Medulla oblongata (tissue), 1 donor: ENCODE measurements at regions not wholly inside any gene's neighbourhood (a gene's known extent, or its start where the extent isn't known, plus 50 kb on each side); places are given as distances from the start of the nearest gene placed in this dataset.
"Not testable (repeated sequence)": the region's sequence is repeated elsewhere in the genome, so short reads cannot be mapped to it uniquely, and the experiment has no call there.

Experiments used
- DNase-seq: peaks from one replicate; pipeline ENCODE4 v3.0.0-alpha.2; 2015; ENCODE audit errors: extremely low spot score

DNA sequence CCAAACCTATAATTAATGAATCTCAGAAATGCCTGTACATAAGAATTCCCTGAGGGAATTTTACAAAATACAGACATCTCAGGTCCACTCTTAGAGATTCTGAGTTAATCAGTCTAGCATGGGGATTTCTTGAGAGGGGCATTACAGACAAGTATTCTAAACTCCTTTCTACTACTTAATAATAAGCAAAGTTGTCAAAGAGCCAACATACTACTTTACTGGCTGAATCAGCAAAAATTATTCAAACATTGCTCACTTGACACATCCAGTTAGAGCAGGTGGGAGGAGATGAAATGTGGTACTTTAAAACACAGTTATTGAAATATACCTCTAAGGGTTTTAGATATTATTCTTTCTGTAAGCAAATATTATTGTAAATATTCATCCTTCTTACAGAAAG lies 1164.7 kb downstream of the CDY2B start:
- no peak for DNase-seq

DNA sequence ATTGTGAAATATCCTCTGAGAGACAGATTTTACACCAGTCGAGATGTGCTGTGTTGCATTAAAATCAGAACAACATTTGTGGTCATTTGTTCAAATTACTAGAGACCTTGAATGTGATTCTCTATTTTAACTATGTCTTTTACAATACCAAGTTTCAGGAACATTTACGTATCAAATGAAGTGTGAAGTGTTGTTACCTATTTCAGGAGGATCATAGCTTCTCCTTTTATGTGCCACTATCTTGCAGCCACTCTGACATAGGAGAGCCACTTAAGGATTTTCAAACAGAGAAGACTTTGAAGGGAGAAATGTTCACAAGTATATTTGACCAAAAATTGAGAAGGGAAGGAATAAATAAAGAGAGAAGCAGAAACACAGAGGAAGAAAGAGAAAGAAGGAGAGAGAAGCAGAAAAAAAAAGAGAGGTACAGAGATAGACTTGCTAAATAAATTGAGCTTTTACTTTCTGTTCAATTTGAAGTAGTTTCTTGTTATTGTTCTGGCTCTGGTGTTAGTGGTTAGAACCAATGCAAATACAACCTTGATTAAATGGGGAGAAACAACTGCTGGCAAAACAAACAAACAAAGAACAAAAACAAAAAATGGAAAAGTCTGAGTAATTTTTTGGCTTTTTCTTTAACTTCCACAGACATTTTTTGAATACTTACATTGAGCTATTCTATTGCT lies 1206.8 kb downstream of the CDY2B start:
- no peak for DNase-seq

DNA sequence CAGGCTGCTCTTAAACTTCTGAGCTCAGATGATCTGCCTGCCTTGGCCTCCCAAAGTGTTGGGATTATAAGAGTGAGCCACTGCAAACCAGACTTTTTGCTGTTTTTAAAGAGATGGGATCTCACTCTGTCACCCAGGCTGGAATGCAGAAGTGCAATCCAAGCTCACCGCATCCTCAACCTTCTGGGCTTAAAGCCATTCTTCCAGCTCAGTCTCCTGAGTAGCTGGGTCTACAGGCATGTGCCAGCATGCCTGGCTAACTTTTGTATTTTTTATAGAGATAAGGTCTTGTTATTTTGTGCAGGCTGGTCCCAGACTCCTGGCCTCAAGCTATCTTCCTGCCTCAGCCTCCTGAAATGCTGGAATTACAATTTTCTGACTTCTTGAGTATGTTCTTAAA lies 1211.6 kb downstream of the CDY2B start:
- DNase-seq: no peak

DNA sequence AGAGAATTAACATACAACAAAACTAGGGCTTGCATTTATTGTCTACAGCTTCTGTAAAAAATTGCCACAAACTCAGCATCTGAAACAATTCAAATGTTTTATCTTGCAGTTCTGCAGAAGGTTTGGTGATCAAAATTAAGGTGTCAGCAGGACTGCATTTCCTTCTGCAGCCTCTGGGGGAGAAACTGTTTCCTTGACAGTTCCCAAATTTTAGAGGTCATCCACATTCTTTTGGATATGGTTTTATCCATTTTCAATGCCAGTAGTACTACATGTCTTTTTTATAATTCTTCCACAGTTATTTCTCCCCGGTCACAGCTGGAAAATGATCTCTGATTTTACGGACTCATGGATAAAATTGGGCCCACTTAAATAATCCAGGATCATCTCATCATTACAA lies 1217.3 kb downstream of the CDY2B start:
- no peak for DNase-seq

DNA sequence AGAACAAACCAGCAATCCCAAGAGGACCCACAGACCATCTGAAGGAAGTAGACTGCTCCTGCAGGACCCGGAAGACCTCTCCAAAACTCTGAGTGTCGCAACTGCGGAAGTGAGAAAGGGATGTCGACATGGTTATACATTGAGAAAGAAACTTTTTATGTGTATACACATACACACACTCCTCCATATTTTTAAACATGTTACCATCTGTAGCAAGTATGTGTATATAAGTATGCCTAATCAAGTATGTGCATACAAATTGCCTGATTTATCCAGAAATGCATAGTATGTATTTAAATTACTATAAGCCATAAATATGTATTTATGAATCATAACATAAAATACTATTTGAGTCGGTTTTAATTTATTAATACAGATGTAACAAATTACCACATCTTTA lies 1220.7 kb downstream of the CDY2B start:
- no peak for DNase-seq

DNA sequence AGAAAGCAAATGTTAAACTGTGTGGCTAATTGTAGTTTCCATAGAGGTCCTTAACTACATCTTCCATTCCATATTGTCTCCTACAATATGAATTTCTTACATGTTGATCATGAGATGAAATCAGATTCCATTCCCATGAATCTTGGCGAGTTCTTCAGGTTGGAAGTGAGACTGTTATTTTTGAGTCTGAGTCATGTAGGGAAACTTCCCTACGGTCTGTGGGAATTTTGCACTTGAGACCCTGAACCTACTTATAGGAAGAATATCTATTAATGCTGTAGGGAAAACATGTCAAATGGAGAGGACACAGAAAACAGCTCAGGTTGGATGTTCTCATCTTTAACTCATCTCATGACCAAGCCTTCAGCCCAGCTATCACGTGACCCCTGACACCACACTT lies 1226.0 kb downstream of the CDY2B start:
- DNase-seq: no peak

DNA sequence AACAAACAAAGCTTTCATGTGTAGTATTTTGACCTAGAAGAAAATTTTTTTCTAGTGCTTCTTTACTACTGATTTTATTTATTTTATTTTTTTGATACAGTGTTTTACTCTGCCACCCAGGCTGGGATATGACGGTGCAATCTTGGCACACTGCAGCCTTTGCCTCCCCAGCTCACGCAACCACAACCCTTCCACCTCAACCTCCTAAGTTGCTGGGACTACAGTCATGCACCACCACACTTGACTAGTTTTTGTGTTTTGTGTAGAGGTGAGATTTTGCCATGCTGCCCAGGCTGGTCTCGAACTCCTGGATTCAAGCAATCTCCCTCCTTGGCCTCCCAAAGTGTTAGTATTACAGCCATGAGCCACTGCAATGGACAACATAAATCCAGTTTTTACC lies 1234.0 kb downstream of the CDY2B start:
- no peak for DNase-seq

DNA sequence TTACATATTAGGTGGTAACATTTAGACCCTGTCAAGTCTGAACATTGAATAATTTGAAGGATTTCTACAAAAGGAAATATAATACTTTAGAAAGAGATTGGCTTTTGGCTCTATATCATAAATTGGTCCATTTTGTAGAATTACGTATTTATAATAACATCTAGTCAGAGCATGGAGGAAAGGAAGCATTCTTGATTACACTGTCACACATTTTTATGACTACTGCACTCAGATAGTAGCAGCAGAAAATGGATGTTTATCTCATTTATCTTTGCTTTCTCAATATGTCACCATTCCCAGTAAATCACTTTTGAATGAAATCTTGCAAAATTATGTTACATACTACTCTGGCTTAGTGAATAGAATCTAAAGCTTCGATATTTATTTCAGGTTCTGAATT lies 1234.6 kb downstream of the CDY2B start:
- no peak for DNase-seq

DNA sequence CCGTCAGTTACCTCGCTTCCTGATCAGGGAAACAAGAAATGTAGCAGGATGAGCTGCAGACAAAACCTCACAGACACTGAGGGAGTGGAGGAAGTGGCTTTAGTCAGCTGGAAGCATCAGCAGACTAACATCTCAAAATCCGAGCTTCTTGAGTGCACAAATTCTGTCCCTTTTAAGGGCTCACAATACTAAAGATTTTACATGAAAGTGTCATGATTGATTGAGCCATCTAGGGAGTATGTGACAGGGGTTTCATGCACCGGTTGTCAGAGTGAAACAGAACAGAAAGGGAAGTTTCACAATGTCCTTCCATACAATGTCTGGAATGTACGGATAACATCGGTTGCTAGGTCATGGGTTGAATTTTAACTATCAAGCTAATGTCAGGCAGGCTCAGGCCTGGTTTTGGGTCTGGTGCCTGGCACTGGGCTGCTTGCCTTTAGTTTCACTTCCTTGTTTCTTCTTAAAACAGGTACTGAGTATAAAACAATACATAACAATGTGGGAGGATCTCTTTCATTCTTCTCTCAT lies 1235.7 kb downstream of the CDY2B start:
- no peak for DNase-seq

DNA sequence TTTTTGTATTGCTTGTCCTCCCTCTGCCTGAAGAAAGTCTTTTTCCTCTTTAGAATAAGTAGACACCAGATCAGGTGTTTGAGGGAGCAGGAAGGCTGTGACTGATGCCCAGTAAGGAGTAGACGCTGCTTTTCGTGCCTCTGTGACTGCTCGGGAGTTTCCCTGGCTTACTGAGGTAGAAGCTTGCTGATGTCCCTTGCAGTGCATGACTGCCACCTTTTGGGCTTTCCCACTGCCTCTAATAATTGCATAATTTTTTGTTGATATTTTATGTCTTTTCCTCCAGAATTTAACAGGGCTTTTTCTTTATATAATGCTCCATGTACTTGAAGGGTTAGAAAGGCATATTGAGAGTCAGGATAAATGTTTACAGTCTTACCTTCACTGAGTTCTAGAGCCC lies 1240.2 kb downstream of the CDY2B start:
- peak; percentile 1 for DNase-seq

DNA sequence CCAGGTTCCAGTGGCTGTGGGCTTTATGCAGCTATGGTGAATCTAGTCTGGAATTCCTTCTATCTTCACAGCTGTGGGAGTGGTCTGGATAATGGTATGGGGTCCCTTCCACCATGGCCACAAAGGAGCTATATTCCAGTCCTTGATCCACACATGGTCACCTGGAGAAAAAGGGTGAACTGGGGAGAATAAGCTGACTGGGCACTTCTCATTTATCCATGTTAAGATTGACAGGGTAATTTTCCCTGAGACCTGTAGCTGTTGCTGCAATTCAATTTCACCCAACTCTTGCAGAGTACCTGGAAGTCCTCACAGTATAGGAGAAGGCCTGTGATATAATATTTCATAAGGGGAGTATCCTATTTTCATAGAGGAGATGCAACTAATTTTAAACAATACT lies 1241.3 kb downstream of the CDY2B start:
- not testable (repeated sequence) for DNase-seq

DNA sequence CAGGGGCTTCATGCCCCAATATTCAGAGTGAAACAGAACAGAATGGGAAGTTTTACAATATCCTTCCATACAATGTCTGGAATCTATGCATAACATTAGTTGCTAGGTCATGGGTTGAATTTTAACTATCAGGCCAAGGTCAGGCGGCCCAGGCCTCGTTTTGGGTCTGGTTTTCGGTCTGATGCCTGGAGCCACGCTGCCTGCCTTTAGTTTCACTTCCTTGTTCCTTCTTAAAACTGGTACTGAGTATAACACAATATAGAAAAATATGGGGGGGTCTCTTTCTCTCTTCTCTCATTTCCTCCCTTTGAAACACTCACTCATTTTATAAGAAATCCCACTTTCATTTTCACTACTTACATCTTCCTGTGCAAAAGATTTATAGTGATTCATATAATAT lies 1243.8 kb downstream of the CDY2B start:
- DNase-seq: no peak

DNA sequence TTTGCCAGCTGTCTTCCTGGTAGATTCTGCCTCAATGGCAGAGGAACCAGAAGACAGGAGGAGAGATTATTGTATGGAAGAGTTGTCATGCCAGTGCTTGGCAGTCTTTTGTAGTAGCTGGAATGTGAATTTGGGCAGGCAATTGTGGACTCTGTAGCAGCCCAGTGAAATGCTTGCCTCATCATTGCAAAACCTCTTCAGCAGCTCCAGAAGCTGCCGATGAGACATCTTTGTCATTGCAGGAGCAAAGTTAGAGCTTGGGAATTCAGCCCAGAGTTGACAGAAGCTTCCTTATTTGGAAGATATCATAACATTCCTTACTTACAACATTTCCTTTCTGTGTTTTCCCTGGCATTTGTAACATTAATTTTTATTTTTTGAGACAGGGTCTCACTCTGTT lies 1250.9 kb downstream of the CDY2B start:
- DNase-seq: no peak

DNA sequence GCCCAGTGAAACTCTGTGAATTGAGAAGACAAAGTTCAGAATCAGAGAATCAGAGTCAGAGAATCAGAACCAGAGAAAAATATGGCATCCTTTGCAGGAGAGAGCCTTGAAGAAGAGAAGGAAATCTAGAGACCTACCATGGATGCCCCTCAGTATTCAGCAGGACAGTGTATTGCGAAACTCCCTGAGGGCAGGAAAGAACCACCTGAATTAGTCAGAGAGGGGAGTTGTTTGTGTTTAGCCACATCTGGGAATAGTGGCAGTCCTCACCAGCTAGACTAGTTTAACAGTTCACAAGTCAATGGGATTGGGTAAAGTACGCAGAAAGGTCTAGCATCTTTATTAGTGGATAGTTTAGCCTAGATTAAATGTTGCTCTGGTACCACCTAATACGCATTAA lies 1252.9 kb downstream of the CDY2B start:
- DNase-seq: no peak

DNA sequence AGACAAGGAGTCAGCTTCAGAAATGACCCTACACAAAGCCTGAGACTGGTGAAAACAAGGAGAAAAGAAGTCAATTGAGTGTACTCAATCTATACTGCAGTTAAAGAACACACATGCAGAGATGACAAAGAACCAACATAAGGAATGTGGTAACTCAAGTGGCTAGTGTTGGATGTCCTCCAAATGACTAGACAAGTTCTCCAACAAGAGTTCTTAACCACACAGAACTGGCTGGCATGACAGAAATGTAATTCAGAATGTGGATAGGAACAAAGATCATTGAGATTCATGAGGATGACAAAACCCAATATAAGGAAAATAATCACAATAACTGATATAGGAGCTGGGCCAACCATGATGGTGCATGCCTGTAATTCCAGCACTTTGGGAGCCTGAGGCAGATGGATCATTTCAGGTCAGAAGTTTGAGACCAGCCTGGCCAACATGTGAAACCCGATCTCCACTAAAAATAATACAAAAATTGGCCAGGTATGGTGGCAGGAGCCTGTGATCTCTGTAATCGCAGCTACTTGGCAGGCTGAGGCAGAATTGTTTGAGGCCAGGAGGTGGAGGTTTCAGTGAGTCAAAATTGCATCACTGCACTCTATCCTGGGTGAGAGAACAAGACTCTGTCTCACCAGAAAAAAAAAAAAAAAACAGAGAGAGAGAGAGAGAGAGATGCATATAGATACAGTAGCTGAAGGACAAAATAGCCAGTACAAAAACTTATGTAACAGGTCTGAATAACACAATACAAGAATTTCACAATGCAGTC lies 1263.6 kb downstream of the CDY2B start:
- no peak for DNase-seq

DNA sequence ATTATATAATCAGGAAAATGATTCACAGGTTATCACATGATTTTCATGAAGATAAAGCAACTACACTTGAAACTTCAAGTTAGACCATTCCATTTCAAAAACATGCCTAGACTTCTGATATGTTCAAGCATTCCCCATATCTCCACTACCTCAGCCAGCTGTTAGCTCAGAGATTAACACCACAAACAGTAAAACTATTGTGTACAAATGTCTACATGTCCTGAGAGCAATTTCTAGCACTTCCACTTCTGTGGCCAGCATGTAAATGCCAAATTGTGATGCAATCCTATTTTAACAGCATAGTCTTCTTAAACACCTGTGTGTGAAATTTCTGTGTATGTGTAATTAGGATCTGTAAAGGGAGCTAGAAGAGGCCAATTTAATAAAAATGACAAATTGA lies 1271.3 kb downstream of the CDY2B start:
- DNase-seq: no peak

DNA sequence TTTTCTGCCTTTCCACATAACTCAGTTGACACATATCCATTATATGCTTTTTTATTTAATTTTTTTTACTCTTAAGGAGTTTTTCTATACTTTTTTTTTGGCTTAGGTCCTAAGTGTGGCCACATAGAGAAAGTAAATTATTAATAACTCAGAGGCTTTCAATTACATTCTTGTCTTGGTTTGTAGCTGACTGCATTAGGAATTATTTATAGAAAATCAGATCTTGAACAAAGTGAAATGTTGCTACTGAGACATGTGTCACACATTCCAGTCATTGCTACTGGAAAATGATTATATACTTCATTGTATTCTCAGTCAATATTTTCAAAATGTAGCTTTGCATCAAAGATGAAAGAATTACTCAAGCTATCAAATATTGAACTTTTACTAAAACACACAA lies 1277.9 kb downstream of the CDY2B start:
- DNase-seq: no peak

DNA sequence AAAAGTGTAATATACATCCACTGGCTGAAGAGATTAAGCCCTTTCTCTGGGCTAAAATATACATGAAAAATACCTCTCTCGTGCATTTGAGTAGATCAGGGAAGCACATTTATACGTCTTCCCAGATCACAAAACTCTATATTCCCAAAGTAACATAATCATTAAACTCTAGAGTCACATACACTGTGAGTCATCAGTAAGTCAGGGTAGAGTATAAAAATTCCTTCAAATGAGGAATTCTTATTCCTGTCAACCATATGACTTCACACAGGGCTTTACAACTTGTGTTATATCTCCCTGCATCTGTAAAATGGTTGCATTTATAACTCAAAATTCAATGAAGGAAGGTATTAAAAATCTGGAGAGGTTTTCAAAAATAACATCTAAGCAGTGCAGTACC lies 1278.4 kb downstream of the CDY2B start:
- DNase-seq: no peak

DNA sequence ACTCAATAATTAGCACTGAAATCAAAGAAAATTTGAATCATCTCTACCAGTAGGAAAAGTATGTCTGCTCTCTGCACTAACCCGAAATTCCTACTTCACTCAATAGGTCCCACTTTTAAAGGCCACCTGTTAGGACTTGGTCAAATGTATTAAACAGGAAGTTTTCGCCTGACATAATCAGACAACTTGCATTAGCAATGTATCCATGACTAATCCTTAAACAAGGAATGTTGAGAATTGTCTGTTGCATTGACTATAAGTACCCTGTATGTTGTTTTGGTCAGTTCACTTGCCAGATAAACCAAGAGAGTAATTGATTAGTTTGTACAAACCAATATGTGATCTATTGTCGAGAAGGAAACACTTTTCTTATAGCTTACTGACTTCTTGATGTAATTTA lies 1308.0 kb downstream of the CDY2B start:
- DNase-seq: no peak

DNA sequence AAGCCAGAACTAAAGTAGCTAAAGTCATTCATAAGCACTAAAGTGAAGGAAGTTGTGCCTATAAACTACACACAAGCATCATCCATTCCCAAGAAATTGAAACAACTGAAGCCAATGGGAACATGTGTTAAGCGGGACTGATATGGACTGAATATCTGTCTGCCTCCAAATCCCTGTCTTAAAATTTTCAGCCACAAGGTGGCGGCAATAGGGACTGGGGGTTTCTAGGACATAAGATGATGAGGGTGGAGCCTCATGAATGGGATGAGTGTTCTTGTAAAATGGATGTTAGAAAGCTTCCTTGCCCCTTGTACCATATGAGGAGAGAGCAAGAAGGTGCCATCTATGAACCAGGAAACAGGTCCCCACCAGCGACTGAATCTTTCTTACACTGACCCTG lies 1317.5 kb downstream of the CDY2B start:
- no peak for DNase-seq

DNA sequence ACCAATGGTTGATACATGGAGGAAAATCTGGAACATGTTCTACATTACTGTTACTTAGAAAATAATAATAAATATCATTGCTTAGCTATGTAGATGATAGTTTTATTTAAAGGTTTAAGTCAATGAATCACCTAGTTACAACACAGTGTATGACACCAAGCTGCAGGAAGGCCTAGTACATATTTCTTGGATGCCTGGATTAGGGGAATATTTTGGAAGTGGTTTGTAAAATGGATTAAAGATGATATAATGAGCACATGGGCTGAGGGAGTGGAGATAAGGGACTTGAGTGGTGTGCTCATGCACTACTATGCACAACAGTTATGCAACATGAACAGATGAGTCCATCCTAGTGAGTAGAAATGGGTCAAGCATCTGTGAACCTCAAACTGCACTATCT lies 1358.0 kb downstream of the CDY2B start:
- no peak for DNase-seq

DNA sequence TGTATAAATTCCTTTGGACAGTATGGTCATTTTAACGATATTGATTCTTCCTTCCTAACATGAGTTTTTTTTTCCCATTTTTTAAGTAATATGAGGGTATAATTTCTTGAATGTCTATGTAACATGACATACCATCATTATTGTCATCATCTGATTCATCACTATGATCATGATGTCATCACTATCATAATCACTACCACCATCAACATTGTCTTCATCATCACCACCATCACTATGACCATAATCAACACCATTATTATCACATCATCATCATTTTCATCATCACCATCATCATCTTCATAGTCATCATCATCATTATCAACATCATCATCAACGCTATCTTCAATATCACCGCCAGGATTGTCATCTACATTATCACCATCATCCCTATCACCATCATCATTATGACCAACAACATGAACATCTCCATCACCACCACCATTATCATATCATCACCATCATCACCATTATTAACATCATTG lies 1377.2 kb downstream of the CDY2B start:
- DNase-seq: no peak

DNA sequence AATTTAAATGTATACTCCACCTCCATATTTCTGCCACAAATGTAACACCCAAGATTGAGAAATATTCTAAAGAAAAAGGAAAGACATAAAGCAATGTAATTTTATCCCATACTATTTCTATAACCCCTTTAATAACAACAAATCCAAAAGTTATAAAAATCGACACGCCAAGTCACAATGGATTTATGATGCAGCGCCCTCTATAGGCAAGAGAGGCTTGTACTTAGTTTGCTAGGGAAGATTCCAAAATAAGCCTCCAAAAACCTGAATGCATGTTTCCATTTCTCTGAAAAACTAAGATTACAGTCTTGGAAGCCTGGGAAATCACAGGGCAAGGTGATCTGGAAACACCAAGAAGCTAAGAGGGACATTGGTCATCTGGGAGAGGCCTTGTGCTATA lies 1389.3 kb downstream of the CDY2B start:
- no peak for DNase-seq
